NCI-H345 treated with DMSO at 0.1 percent for 48 hours (cell line): ENCODE measurements at regions not wholly inside any gene's neighbourhood (a gene's known extent, or its start where the extent isn't known, plus 50 kb on each side); places are given as distances from the start of the nearest gene placed in this dataset.

Experiments
- DNase-seq: peaks from one replicate; lab custom pipeline; 2025; ENCODE audit not compliant: unreplicated experiment; lab: John Stamatoyannopoulos, UW

- DNase-seq, result no peak
Measured at GRCh38 chr5:21185536-21185935, 1197.5 kb upstream of the CDH18 start.

GRCh38 chr5:21184581-21184980 lies 1196.6 kb upstream of the CDH18 start:
- DNase-seq, result no peak

GRCh38 chr5:21181609-21182125 lies 1193.7 kb upstream of the CDH18 start:
- no peak for DNase-seq

GRCh38 chr5:21173526-21173925 lies 1185.5 kb upstream of the CDH18 start:
- DNase-seq, result no peak

- no peak for DNase-seq
Measured at GRCh38 chr5:21173036-21173435, 1185.0 kb upstream of the CDH18 start.

- DNase-seq, result no peak
Measured at GRCh38 chr5:21171038-21171437, 1183.0 kb upstream of the CDH18 start.

GRCh38 chr5:21168557-21168956 lies 1180.6 kb upstream of the CDH18 start:
- no peak for DNase-seq

- DNase-seq, result no peak
Measured at GRCh38 chr5:21165344-21165743, 1177.3 kb upstream of the CDH18 start.

- no peak for DNase-seq
Measured at GRCh38 chr5:21164425-21164824, 1176.4 kb upstream of the CDH18 start.

GRCh38 chr5:21159510-21160059 lies 1171.6 kb upstream of the CDH18 start:
- DNase-seq, result no peak

GRCh38 chr5:21154526-21154925 lies 1166.5 kb upstream of the CDH18 start:
- no peak for DNase-seq

- DNase-seq, result no peak
Measured at GRCh38 chr5:21152611-21153010, 1164.6 kb upstream of the CDH18 start.

GRCh38 chr5:21145376-21145775 lies 1157.4 kb upstream of the CDH18 start:
- DNase-seq, result no peak

GRCh38 chr5:21143686-21144085 lies 1155.7 kb upstream of the CDH18 start:
- no peak for DNase-seq

GRCh38 chr5:21142791-21143190 lies 1154.8 kb upstream of the CDH18 start:
- DNase-seq, result no peak

- DNase-seq, result no peak
Measured at GRCh38 chr5:21140987-21141386, 1153.0 kb upstream of the CDH18 start.

- no peak for DNase-seq
Measured at GRCh38 chr5:21126236-21126635, 1138.2 kb upstream of the CDH18 start.

- peak; percentile 92 for DNase-seq
Measured at GRCh38 chr5:21125238-21125983, 1137.4 kb upstream of the CDH18 start.

- no peak for DNase-seq
Measured at GRCh38 chr5:21121213-21121612, 1133.2 kb upstream of the CDH18 start.

- DNase-seq, result no peak
Measured at GRCh38 chr5:21097661-21098060, 1109.7 kb upstream of the CDH18 start.

GRCh38 chr5:21094619-21095018 lies 1106.6 kb upstream of the CDH18 start:
- no peak for DNase-seq

GRCh38 chr5:21087766-21088165 lies 1099.8 kb upstream of the CDH18 start:
- no peak for DNase-seq

GRCh38 chr5:21085791-21086190 lies 1097.8 kb upstream of the CDH18 start:
- no peak for DNase-seq
